Duodenal mucosa (tissue), 2 donors: ENCODE measurements at regions not wholly inside any gene's neighbourhood (a gene's known extent, or its start where the extent isn't known, plus 50 kb on each side); places are given as distances from the start of the nearest gene placed in this dataset.

Experiments used
- H3K27ac ChIP-seq: one replicate; pipeline ENCODE4 v1.7.0; 2013; ENCODE audit warnings: low read depth, low read length
- H3K27me3 ChIP-seq, 2 donors: one replicate each; pipeline ENCODE4 v1.7.0; 2013; ENCODE audit warnings: low read length in 2 of 2, control low read depth in 1 of 2; ENCODE audit not compliant: insufficient read depth in 2 of 2, control insufficient read depth in 1 of 2
- H3K36me3 ChIP-seq, 2 donors: one replicate each; pipeline ENCODE4 v1.7.0; 2013; ENCODE audit warnings: low read length in 2 of 2, control low read depth in 1 of 2; ENCODE audit not compliant: insufficient read depth in 2 of 2, control insufficient read depth in 1 of 2
- H3K4me1 ChIP-seq, 2 donors: one replicate each; pipeline ENCODE4 v1.7.0; 2013; ENCODE audit warnings: low read length in 2 of 2, control low read depth in 1 of 2; ENCODE audit not compliant: insufficient read depth in 2 of 2, control insufficient read depth in 1 of 2
- H3K4me3 ChIP-seq, 2 donors: one replicate each; pipeline ENCODE4 v1.7.0; 2013; ENCODE audit warnings: low read length in 2 of 2, low read depth in 1 of 2
- H3K9ac ChIP-seq, 2 donors: one replicate each; pipeline ENCODE4 v1.7.0; 2013; ENCODE audit warnings: low read length in 2 of 2, low read depth in 1 of 2
- H3K9me3 ChIP-seq, 2 donors: one replicate each; pipeline ENCODE4 v1.7.0; 2013; ENCODE audit warnings: low read length in 2 of 2, control low read depth in 1 of 2; ENCODE audit not compliant: control insufficient read depth in 1 of 2

DNA sequence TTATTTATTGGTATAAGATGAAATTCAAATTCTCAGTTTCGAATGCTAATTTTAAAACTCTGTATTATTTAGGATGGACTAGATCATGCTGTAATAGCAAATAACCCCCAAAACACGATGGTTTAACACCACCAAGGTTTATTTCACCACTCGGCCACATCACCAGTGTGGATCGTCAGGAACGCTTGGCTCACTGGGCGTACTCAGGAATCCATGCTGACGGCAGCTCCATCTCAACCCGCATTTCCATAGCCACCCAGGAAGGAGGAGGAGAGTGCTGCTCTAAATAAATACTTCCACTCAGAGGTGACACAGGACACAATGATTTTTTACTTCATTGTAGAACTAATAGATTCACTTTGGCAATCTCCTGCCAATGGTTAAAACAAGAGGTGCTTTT, 347.4 kb downstream of the SH3GL2 start:
- no peaks in the 10 kb centered on the region for H3K27me3 ChIP-seq
- peaks cover 0 to 2% of the 10 kb centered on the region in 2 donors for H3K9me3 ChIP-seq
- no peak overlapping the region for H3K9ac ChIP-seq
- H3K4me3 ChIP-seq, result no peak overlapping the region
- no peak overlapping the region for H3K27ac ChIP-seq
- no peaks in the 10 kb centered on the region for H3K36me3 ChIP-seq
- H3K4me1 ChIP-seq, result no peaks in the 10 kb centered on the region

DNA sequence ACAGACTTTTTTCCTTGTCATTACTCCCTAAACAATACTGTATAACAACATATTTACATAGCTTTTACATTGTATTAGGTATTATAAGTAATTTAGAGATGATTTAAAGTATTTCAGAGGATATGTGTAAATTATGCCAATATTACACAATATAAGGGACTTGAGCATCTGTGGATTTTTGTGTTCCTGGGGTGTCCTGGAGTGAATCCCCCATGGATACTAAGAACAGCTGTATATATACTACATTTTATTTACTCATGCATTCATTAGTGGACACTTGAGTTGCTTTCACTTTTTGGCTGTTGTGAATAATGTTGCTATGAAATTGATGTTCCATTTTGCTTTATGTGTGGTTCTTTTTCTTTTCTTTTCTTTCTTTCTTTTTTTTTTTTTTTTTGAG, 348.8 kb downstream of the SH3GL2 start:
- H3K36me3 ChIP-seq, result no peaks in the 10 kb centered on the region
- H3K9me3 ChIP-seq, result peaks cover 0 to 2% of the 10 kb centered on the region in 2 donors
- H3K27ac ChIP-seq, result no peak overlapping the region
- H3K9ac ChIP-seq, result no peak overlapping the region
- H3K4me3 ChIP-seq, result no peak overlapping the region
- H3K4me1 ChIP-seq, result no peaks in the 10 kb centered on the region
- no peaks in the 10 kb centered on the region for H3K27me3 ChIP-seq

DNA sequence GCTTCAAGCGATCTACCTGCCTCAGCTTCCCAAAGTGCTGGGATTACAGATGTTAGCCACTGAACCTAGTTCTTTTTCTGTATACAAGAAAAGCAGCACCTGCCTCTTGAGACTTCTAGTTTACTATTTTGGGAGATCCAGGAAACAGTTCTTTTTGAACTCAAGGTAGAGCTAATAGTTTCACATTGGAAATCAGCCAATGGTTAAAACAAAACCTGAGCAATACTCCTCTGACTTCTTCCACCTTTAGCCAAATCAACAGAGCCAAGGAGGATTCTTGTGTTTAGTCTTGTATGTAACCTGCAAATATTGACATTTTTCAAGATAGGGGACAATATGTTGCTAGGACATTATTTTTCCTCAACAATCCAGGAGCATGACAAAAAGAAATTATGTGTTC, 349.4 kb downstream of the SH3GL2 start:
- Histone ChIP-seq H3K27ac (no peak overlapping the region), H3K9ac (no peak overlapping the region), H3K27me3 (no peaks in the 10 kb centered on the region), H3K9me3 (peaks cover 0 to 2% of the 10 kb centered on the region in 2 donors), H3K4me3 (no peak overlapping the region), H3K36me3 (no peaks in the 10 kb centered on the region), H3K4me1 (no peaks in the 10 kb centered on the region)

DNA sequence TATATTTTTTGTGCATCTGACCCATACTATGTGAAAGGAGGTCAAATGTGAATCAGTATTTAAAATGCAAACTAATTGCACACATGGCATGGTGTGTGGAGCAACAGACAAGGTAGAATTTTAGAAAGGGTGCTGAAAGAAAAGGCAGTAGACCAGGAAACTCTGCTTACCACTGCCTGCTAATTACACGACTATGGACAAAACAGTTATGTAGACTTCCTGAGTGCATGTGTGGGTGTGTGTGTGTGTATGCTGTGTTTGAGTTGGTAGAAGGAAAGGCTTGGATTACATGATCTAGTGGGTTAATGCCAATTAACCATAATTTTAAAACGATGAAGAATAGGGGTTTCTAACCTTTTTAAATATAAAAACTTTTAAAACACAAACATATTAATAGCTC, 349.9 kb downstream of the SH3GL2 start:
- no peak overlapping the region for H3K4me3 ChIP-seq

DNA sequence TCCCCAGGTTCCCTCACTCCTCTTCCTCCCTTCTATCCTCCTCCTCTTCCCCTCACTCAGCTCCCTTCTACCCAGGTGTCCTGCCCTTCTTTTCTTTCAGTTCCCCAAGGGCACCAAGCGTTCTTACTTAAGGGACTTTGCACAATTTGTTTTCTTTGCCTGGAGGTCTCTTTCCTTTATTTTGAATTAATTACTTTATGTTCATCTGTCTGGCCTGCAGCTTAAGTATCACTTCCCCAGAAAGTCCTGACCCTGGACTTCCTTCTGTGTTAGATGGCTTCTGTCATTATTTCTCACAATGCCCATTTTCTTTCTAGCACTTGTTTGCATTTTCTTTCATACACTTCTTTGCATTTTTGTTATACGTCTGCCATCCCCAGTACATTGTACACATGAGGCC, 350.6 kb downstream of the SH3GL2 start:
- Histone ChIP-seq H3K9ac (no peak overlapping the region), H3K27ac (no peak overlapping the region), H3K9me3 (peaks cover 0 to 2% of the 10 kb centered on the region in 2 donors), H3K27me3 (no peaks in the 10 kb centered on the region), H3K4me3 (no peak overlapping the region), H3K4me1 (no peaks in the 10 kb centered on the region), H3K36me3 (no peaks in the 10 kb centered on the region)

More for the DNA sequence above, 349.9 kb downstream of the SH3GL2 start:
- no peak overlapping the region for H3K27ac ChIP-seq
- no peaks in the 10 kb centered on the region for H3K36me3 ChIP-seq
- no peaks in the 10 kb centered on the region for H3K27me3 ChIP-seq
- no peaks in the 10 kb centered on the region for H3K4me1 ChIP-seq
- H3K9ac ChIP-seq, result no peak overlapping the region
- peaks cover 0 to 2% of the 10 kb centered on the region in 2 donors for H3K9me3 ChIP-seq

DNA sequence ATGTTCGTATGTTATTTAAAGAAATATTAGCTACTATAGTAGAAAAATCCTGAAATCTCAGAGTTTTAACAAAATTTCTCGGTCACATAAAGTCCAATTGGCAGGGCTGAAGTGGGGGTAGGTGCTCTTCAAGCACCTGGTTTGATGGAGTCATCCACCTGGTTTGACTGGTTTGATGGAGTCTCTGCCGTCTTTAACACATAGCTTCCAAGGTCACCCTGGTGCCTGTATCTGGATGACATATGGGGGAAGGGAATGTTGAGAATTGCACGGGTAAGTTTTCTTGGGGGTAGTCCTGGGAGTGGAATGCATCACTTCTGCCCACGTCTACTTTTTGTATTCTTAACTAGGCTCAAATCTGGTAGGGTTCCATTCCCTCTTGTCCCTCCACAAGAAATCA, 351.2 kb downstream of the SH3GL2 start:
- Histone ChIP-seq H3K27ac (no peak overlapping the region), H3K27me3 (no peaks in the 10 kb centered on the region), H3K36me3 (no peaks in the 10 kb centered on the region), H3K9ac (no peak overlapping the region), H3K9me3 (peaks cover 0 to 2% of the 10 kb centered on the region in 2 donors), H3K4me1 (no peaks in the 10 kb centered on the region), H3K4me3 (no peak overlapping the region)

DNA sequence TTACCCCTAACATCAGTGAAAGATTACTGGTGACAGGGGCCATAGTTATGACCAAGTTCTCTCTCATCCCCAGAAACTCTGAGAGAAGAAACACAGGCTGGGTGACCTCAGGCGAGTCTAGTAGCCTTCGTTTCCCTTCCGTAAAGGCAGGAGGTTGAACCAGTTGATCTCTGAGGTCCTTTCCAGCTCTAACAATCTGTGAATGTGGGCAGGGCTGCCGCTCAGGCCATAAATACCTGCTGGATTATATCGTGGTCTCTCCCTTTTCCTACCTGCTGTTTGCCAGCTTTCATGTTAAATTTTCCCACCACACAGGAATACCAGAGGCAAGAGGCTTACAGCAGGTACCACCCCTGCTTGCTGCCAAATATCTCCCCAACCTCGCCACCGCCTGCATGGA, 357.5 kb downstream of the SH3GL2 start:
- Histone ChIP-seq H3K27me3 (no peaks in the 10 kb centered on the region), H3K27ac (no peak overlapping the region), H3K4me3 (no peak overlapping the region), H3K4me1 (no peaks in the 10 kb centered on the region), H3K36me3 (no peaks in the 10 kb centered on the region), H3K9me3 (peaks cover 0 to 2% of the 10 kb centered on the region in 2 donors), H3K9ac (no peak overlapping the region)

DNA sequence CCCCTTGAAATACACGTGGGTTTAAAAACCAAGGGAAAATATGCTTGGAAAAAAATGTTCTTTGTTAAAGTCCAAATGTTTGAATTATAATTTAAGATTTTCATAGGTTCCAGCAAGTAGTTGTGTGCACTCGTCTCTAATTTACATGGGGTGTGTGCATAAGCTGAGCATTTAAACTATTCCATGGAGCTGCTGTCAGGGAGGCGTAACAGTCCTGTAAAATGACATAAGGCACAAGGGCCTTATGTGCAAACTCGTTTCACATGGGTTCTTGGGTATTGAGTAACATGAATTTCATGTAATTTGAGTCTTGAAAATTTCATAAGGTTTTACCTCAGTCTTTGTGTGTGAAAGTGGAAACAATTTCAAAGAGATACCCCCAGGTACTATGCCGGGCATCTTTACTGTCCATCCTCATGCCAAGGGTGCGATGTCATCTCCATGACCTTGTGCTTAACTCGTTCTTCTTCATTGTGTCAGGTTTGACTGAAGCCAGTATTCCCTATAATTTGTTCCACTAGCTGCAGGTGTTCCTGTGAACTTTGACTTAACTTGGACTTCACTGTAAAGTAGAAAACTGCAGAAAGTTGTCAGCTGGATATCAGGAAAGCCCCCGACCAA, 359.3 kb downstream of the SH3GL2 start:
- Histone ChIP-seq H3K4me1 (no peaks in the 10 kb centered on the region), H3K4me3 (no peak overlapping the region), H3K9me3 (peaks cover 0 to 2% of the 10 kb centered on the region in 2 donors), H3K27ac (no peak overlapping the region), H3K27me3 (no peaks in the 10 kb centered on the region), H3K9ac (no peak overlapping the region), H3K36me3 (no peaks in the 10 kb centered on the region)

DNA sequence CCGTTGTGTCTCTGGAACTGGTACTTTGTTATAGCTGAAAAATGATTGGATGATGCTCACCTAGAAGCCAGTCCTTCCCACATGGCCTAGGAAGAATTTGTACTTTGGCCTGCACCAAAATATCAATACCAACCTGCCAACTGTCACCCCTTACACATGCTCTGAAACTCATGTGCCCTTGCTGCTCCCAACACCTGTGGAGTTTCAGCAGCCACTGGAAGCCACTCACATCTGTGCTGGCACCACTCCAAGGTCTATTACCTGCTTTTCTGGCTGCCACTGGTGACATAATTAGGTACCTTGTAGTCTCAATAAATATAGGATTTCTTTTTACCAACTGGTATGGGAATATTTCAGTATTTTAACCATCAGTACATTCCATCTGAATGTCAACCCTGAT, 363.6 kb downstream of the SH3GL2 start:
- H3K9ac ChIP-seq, result no peak overlapping the region
- H3K4me3 ChIP-seq, result no peak overlapping the region
- no peaks in the 10 kb centered on the region for H3K4me1 ChIP-seq
- H3K27me3 ChIP-seq, result no peaks in the 10 kb centered on the region
- H3K27ac ChIP-seq, result no peak overlapping the region
- no peaks in the 10 kb centered on the region for H3K36me3 ChIP-seq
- peaks cover 0 to 2% of the 10 kb centered on the region in 2 donors for H3K9me3 ChIP-seq

DNA sequence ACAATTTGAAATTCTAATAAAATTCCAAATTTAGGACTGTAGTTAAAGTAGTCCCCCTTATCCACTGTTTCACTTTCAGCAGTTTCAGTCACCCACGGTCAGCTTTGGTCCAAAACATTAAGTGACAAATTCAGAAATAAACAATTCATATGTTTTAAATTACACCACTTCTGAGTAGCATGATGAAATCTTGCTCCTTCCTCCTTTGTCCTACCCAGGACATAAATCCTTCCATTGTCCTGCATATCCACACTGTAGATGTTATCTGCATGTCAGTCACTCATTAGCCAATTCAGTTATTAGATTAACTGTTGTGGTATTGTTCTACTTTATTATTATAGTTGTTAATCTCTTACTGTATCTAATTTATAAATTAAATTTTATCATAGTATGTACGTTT, 376.5 kb downstream of the SH3GL2 start:
- Histone ChIP-seq H3K36me3 (no peaks in the 10 kb centered on the region), H3K4me3 (no peak overlapping the region), H3K9me3 (no peaks in the 10 kb centered on the region), H3K27me3 (no peaks in the 10 kb centered on the region), H3K27ac (no peak overlapping the region), H3K9ac (no peak overlapping the region), H3K4me1 (no peaks in the 10 kb centered on the region)

DNA sequence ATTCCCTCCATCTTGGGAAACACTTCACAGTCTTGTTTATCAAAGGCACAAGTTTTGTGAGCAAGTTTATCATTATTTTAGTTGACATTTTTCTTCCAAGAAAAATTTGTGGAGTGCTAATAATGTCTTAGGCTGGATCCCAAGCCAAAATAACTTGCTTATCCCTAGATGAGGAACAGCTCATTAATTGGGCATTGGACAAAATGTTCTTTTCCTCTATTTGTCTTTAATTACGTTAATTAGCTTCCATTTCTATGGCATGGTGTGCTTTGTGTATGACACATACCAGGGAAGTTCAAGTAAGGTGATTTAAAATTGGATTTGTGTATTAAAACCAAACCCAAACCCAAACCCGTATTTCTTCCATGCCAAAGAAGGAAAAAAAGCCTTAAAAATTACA, 379.5 kb downstream of the SH3GL2 start:
- Histone ChIP-seq H3K27me3 (no peaks in the 10 kb centered on the region), H3K4me3 (no peak overlapping the region), H3K9me3 (no peaks in the 10 kb centered on the region), H3K4me1 (no peaks in the 10 kb centered on the region), H3K27ac (no peak overlapping the region), H3K9ac (no peak overlapping the region), H3K36me3 (no peaks in the 10 kb centered on the region)
